ENCODE measurements at regions not wholly inside any gene's neighbourhood (a gene's known extent, or its start where the extent isn't known, plus 50 kb on each side); places are given as distances from the start of the nearest gene placed in this dataset.
"Not testable (repeated sequence)": the region's sequence is repeated elsewhere in the genome, so short reads cannot be mapped to it uniquely, and the experiment has no call there.

DNA sequence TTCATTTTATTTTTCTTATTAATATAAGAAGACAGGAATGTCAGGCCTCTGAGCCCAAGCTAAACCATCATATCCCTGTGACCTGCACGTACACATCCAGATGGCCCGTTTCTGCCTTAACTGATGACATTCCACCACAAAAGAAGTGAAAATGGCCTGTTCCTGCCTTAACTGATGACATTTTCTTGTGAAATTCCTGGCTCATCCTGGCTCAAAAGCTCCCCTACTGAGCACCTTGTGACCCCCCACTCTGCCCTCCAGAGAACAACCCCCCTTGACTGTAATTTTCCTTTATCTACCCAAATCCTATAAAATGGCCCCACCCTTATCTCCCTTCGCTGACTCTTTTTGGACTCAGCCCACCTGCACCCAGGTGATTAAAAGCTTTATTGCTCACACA lies 182.5 kb downstream of the CTH start:
- TF ChIP-seq, protein P1, sequence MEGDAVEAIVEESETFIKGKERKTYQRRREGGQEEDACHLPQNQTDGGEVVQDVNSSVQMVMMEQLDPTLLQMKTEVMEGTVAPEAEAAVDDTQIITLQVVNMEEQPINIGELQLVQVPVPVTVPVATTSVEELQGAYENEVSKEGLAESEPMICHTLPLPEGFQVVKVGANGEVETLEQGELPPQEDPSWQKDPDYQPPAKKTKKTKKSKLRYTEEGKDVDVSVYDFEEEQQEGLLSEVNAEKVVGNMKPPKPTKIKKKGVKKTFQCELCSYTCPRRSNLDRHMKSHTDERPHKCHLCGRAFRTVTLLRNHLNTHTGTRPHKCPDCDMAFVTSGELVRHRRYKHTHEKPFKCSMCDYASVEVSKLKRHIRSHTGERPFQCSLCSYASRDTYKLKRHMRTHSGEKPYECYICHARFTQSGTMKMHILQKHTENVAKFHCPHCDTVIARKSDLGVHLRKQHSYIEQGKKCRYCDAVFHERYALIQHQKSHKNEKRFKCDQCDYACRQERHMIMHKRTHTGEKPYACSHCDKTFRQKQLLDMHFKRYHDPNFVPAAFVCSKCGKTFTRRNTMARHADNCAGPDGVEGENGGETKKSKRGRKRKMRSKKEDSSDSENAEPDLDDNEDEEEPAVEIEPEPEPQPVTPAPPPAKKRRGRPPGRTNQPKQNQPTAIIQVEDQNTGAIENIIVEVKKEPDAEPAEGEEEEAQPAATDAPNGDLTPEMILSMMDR (IDR thresholded peaks at IDR 0.05), result not testable (repeated sequence)
- TF ChIP-seq POLR2AphosphoS5 (IDR thresholded peaks at IDR 0.05), result not testable (repeated sequence)
